NCI-H2029 (cell line): ENCODE measurements at regions not wholly inside any gene's neighbourhood (a gene's known extent, or its start where the extent isn't known, plus 50 kb on each side); places are given as distances from the start of the nearest gene placed in this dataset.

Experiments used
- DNase-seq: peaks from one replicate; lab custom pipeline; 2025; lab: John Stamatoyannopoulos, UW

- no peak for DNase-seq
These were observed 193.9 kb downstream of the FIGN start for GRCh38 chr2:163541943-163542342.

GRCh38 chr2:163541495-163541894, 194.3 kb downstream of the FIGN start:
- no peak for DNase-seq

DNA sequence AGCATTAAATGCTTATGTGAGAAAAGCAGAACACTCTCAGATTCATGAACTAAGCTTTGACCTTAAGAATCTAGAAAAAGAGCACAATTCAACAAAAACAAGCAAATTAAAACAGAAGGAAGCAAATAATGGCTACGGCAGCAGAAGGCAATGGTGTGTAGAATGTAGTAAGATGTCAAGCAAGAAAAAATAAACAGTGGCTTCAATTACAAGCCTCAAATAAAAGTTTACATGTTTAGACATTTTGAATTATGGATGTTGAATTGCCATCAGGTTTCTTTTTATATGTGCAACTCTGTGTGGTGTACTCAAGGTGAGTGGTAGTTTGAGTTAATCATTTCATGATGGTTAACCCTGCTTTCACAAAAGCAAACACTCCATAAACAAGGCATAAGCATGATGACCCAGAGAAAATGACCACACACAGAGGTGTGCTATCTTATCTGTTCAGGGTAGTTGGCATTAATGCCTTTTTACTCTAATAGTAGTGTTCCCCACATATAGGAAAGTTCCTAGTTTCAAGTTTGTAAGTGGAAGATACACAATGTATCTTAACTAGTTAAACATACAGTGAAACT, 207.1 kb downstream of the FIGN start:
- DNase-seq, result no peak

DNA sequence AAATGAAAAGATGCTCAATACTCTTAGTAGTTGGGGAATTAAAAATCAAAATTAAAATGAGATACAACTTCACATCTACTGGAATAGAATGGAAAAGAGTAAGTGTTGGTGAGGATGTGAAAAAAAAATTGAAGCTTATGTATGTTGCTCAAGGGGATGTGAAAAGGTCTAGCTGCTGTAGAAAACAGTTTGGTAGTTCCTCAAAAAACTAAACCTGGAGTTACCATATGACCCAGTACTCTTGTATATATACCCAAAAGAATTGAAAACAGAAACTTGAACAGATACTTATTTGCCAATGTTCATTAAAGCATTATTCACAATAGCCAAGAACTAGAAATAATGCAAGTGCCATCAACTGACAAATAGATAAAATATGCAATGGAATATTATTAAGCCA, 208.4 kb downstream of the FIGN start:
- no peak for DNase-seq

DNA sequence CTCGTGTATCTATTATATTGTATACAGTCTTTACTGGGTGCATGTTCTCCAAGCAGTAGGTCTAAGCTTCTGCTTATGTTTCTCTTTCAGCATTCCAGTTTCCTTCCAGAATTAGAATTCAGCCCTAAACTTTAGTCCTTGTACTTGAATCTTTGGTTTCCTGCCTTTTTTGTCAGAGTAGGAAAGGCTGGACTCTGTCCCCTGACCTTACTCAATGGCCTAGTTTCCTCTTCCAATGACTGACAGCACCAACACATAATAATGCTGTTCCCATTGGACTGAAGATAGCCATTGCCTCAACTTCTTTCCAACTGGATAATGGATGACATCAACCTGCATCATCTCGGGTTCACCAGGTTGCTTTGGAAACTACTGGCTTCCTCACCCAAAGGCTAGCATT, 217.0 kb downstream of the FIGN start:
- DNase-seq, result no peak

DNA sequence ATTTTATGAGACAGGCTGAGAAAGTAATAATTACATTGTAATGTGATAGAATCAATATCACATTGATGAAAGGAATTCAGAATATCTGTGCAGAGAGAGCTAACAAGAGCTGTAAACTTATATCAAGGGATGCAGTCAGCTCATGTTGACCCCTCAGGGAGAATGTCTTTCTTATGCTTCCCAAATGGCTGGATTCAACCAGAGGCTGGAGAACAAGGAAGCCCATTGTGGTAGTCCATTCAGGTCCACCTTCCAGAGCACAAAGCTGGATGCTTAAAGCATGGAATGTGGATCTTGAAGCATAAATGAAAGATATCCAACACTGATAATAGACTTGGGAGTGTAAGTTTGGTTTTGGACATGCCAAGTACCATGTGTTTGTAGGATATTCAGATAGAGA, 220.0 kb downstream of the FIGN start:
- no peak for DNase-seq

- no peak for DNase-seq
These were observed 230.5 kb downstream of the FIGN start for GRCh38 chr2:163505281-163505680.

DNA sequence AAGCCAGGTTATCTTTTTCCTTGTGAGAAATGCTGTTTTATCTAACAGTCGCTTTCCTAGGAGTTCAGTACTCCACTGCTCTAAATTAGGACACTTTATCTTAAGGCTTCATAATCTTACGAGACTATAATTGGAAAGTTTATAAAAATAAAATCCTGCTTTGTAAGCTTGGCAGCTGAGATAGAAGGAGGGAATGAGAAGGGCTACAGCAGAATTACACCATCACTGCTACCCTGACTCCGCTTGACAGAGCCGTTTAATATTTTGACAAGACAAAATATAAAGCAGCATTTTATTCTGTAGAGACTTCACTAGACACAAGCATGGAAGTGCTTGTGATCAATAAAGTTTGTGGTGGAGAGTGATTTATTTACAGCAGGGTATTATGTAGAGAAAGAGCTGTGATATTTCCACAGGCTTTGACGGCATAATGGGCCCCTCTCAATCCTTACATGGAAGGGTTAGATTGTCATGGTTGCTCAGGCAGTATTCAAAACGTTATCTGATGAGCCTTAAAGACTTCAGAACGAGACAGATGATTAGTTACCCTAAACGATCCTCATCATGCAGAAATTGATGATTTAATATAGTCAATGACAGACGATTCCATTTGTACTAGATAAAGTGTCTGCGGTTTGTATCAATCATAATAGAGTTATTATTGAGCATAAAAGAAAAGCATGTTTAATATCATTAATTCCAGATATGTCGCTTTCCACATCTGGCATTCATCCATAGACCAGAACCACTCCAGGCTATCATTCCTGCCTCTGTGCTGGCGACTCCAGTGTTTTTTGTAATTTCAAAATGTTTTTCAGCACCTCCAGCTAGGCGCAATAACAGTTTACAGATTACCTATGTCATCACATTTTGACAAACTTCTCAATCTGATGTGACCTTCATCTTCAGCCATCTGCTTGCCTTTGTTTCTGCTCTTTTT, 242.2 kb downstream of the FIGN start:
- no peak for DNase-seq

DNA sequence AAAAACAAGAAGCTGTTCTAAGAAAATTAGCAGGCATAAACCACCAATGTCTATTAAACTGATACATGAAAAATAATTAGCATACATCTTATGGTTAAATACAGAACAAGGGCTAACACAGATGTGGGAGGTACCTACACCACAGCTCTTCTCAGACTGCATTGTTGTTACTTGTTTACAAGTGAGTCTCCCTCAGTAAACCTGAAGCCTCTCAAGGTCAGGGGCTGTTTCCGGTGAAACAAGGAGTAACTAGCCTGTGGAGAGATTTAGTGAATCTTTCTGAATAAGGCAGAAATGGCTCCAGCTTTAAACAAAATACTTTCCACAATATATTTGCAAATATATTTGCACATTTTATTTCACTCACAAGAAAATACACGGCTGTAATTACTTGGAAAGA, 244.0 kb downstream of the FIGN start:
- DNase-seq, result no peak

GRCh38 chr2:163490281-163490680, 245.5 kb downstream of the FIGN start:
- no peak for DNase-seq

- no peak for DNase-seq
These were observed 254.3 kb downstream of the FIGN start for GRCh38 chr2:163481515-163481914.

DNA sequence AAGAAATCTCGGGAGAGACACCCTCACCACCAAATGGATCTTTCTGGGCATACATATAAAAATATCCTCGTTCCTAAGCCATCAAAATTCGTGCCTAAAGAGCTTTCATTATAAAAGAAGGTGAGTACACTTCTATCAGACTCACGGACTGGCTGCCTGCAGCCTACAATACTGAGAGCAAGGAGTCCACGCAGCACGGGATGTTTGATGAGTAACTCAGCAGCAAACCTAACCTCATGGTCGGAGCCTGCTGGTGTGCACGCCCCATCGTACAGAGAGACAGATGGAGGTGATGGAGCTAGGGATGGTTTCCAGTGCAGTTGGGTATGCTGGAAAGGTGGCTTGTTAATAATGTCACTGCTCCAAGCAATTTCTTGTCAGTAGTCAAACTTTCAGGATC, 256.2 kb downstream of the FIGN start:
- no peak for DNase-seq

GRCh38 chr2:163475815-163476214, 260.0 kb downstream of the FIGN start:
- DNase-seq, result no peak

DNA sequence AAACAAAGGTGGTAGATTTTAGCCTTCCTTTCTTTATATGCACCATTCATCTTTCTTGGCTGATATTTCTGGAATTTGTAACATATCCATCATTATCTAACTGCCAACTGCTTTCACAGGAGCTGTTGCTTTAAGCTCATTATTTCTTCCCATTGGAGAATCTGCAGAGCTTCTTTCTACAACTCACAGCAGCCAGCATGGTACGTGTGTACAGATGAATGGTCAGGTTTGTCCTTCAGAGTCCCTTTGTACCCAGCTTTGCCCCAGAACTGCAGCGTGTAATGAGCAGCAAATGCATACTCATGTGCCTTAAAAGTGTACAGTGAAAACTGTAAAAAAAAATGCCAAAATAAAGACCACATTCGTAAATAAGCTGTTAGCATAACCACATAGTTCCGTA, 260.9 kb downstream of the FIGN start:
- DNase-seq, result no peak

GRCh38 chr2:163474319-163474744, 261.5 kb downstream of the FIGN start:
- DNase-seq, result no peak

- DNase-seq, result no peak
These were observed 263.9 kb downstream of the FIGN start for GRCh38 chr2:163471947-163472346.

DNA sequence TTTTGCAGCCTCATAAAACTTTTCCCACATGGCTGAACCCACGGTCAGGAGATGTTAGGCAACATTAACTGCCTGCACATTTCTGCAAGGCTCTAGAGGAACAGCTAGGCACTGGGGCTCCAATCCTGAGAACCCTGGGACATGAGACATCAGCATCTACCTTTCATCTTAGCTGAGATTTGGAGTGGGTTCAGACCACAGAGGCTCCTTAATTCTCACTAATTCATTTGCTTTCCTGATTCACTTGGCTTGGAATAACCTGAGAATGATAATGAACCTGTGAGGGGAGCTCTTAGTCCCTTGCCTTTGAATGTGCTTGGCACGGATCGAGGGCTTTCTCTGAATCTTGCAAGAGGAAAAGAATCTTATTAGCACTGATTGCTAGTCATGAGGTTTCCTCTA, 266.2 kb downstream of the FIGN start:
- no peak for DNase-seq

GRCh38 chr2:163467251-163467630, 268.6 kb downstream of the FIGN start:
- DNase-seq, result no peak

DNA sequence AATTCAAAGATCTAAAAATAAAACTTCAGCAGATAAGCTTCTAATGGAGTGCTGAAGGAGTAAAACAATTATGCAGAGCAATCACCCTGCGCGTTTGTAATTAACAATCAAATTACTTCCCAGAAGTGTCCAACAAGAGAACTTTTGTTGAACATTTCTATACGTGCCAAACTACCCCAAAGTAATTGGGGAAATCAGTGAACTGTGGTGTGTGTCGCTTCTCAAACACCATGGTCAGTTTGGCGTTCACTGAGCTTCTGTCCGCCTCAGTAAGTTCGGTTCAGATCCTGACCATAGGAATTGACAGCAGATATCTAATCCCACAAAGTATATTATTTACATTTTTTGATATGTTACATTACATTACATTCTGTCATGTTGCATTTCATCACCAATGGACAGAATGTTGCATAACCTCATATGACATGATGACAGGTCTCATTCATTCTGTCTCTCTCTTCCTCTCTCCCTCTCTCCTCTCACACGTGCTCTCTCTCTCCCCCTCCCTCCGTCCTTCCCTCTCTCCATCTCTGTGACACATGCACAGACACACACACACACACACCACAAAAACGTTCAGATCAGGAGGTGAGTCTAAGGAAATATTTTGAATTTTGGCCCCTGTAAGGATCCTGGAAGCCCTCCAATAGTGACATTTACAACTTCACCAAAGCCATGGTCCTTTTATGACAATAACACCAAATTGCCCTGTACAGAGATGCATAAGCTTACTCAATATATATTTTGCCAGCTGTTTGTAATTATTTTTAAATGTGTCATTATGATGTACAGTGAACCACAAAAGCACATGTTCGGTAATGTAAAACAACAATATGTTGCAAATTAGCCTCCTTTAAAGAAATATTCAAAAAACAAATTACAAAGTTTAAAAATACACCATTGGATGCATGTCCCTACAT, 269.2 kb downstream of the FIGN start:
- no peak for DNase-seq

- DNase-seq, result no peak
These were observed 270.4 kb downstream of the FIGN start for GRCh38 chr2:163465440-163465839.

GRCh38 chr2:163463411-163463810, 272.4 kb downstream of the FIGN start:
- no peak for DNase-seq

DNA sequence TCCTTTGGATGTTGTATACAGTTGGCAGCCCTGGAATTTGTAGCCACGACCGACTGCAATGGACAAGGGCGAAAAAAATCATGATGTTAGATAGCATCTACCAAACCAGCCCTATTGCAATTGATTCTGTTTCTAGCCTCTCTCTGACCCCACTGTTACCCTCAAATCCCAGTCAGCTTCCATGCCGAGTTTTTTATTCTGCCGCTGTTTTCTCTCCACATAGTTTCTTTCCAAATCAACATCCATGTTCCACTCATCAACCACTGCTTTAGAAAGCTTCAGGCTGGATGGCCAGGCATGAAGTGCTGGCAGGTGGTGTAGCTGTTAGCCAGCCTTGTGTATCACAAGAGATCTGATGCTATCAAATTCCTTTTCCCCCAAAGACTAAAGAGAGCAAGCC, 272.8 kb downstream of the FIGN start:
- DNase-seq, result no peak

- DNase-seq, result no peak
These were observed 275.8 kb downstream of the FIGN start for GRCh38 chr2:163459986-163460385.
